Keratinocyte (primary cell): ENCODE measurements at regions not wholly inside any gene's neighbourhood (a gene's known extent, or its start where the extent isn't known, plus 50 kb on each side); places are given as distances from the start of the nearest gene placed in this dataset.

ENCODE experiments used
- DNase-seq: peaks from one replicate; pipeline ENCODE4 v3.0.0-alpha.2; 2011; ENCODE audit warnings: low read depth, missing footprints, low spot score
- FAIRE-seq: peaks from 2 replicates; lab custom pipeline; 2011; peaks lifted over from hg19 to GRCh38; lab: Jason Lieb, UNC
- H2AFZ ChIP-seq: 2 replicates; pipeline ENCODE4 v1.6.0; 2012; ENCODE audit warnings: low read length, control low read depth, inconsistent platforms; ENCODE audit not compliant: control insufficient read depth
- H3K27ac ChIP-seq: 2 replicates; pipeline ENCODE4 v1.5.1; 2011; ENCODE audit warnings: low read length; ENCODE audit not compliant: control insufficient read depth, insufficient read depth
- H3K27me3 ChIP-seq: 3 replicates; pipeline ENCODE4 v1.6.0; 2011; ENCODE audit warnings: low read length; ENCODE audit not compliant: control insufficient read depth, insufficient read depth; ENCODE audit errors: extremely low read depth
- H3K36me3 ChIP-seq, 2 experiments: 2 replicates in 1 of 2; 3 replicates in 1 of 2; pipeline ENCODE4 v1.5.1; 2011; ENCODE audit warnings: low read length in 2 of 2, mild to moderate bottlenecking in 1 of 2; ENCODE audit not compliant: control insufficient read depth in 2 of 2, insufficient read depth in 2 of 2; ENCODE audit errors: extremely low read depth in 1 of 2
- H3K4me1 ChIP-seq: 3 replicates; pipeline ENCODE4 v1.5.1; 2011; ENCODE audit warnings: low read length; ENCODE audit not compliant: control insufficient read depth, insufficient read depth; ENCODE audit errors: extremely low read depth
- H3K4me2 ChIP-seq: 3 replicates; pipeline ENCODE4 v1.6.0; 2011; ENCODE audit warnings: low read depth, low read length; ENCODE audit not compliant: control insufficient read depth, insufficient read depth; ENCODE audit errors: extremely low read depth
- H3K4me3 ChIP-seq, 3 experiments: fragments of 200-600 bp in 1 of 3; sonication (generic) in 1 of 3; 2 replicates in 2 of 3; 3 replicates in 1 of 3; pipeline ENCODE4 v1.5.1; 2011 to 2016; ENCODE audit warnings: low read length in 3 of 3, mild to moderate bottlenecking in 3 of 3, control low read depth in 2 of 3, inconsistent platforms in 1 of 3, low read depth in 1 of 3, mixed read lengths in 1 of 3, mixed run types in 1 of 3, moderate library complexity in 1 of 3; ENCODE audit not compliant: control insufficient read depth in 2 of 3, insufficient read depth in 2 of 3; ENCODE audit errors: extremely low read depth in 1 of 3
- H3K79me2 ChIP-seq: 2 replicates; pipeline ENCODE4 v1.6.0; 2012; ENCODE audit warnings: low read length; ENCODE audit not compliant: control insufficient read depth, insufficient read depth
- H3K9ac ChIP-seq: 3 replicates; pipeline ENCODE4 v1.6.0; 2011; ENCODE audit warnings: low read length; ENCODE audit not compliant: control insufficient read depth, insufficient read depth; ENCODE audit errors: extremely low read depth
- H3K9me1 ChIP-seq: 3 replicates; pipeline ENCODE4 v1.6.0; 2011; ENCODE audit warnings: low read length; ENCODE audit not compliant: control insufficient read depth, insufficient read depth; ENCODE audit errors: extremely low read depth
- H3K9me3 ChIP-seq: 2 replicates; pipeline ENCODE4 v1.5.1; 2012; ENCODE audit warnings: low read depth, low read length; ENCODE audit not compliant: control insufficient read depth
- H4K20me1 ChIP-seq: 3 replicates; pipeline ENCODE4 v1.6.0; 2011; ENCODE audit warnings: low read length; ENCODE audit not compliant: control insufficient read depth, insufficient read depth; ENCODE audit errors: extremely low read depth
- CTCF ChIP-seq, 3 experiments: IDR thresholded peaks in 1 of 3; conservative IDR thresholded peaks in 1 of 3; optimal IDR thresholded peaks in 1 of 3; 2 replicates in 2 of 3; 3 replicates in 1 of 3; pipeline versions ENCODE3 to v1.5.1; 2011; ENCODE audit warnings: low read length in 3 of 3, mild to moderate bottlenecking in 3 of 3, moderate library complexity in 2 of 3, control low read depth in 1 of 3, inconsistent platforms in 1 of 3; ENCODE audit not compliant: insufficient read depth in 2 of 3; ENCODE audit errors: extremely low read depth in 1 of 3
- EZH2 ChIP-seq: IDR thresholded peaks from one replicate; pipeline ENCODE4 v1.6.1; 2012; ENCODE audit warnings: inconsistent platforms, mild to moderate bottlenecking, low read length, moderate library complexity
- dilution Hi-C: fragments of 300-500 bp; cut with MboI; formaldehyde crosslinking; loops from one replicate; pipeline ENCODE4 v1.7.0; 2020; ENCODE audit warnings: low sequenced_read_pairs; ENCODE audit not compliant: extremely low pct_ligation_motif_present

GRCh38 chr7:155921804-155922066, 109.5 kb upstream of the SHH start:
- no peaks in the 10 kb centered on the region for H3K9me1 ChIP-seq
- no peak overlapping the region for H3K4me3 ChIP-seq
- no peaks in the 10 kb centered on the region for H4K20me1 ChIP-seq
- no peak for DNase-seq
- dilution Hi-C loops: no loop called here
- peak overlapping the region; percentile 54 for H3K4me2 ChIP-seq
- no peaks in the 10 kb centered on the region for H3K79me2 ChIP-seq
- no peak for FAIRE-seq
- H3K9ac ChIP-seq: no peak overlapping the region
- no peak overlapping the region for H3K27ac ChIP-seq
- peaks cover 11% of the 10 kb centered on the region for H3K4me1 ChIP-seq
- H3K27me3 ChIP-seq: no peaks in the 10 kb centered on the region
- TF ChIP-seq EZH2: no peak
- no peak for TF ChIP-seq CTCF (optimal IDR thresholded peaks at IDR 0.05 in 1 of 3, IDR thresholded peaks at IDR 0.05 in 1 of 3, conservative IDR thresholded peaks at IDR 0.05 in 1 of 3; ENCODE audit: extremely low read depth in 1 of 3, insufficient read depth in 2 of 3, low read length in 3 of 3)
- no peak overlapping the region for H2AFZ ChIP-seq
- H3K9me3 ChIP-seq: peaks cover 1% of the 10 kb centered on the region
- H3K36me3 ChIP-seq: no peaks in the 10 kb centered on the region

- Histone ChIP-seq H3K4me1 (peaks cover 11% of the 10 kb centered on the region), H3K27me3 (no peaks in the 10 kb centered on the region), H3K9ac (no peak overlapping the region), H2AFZ (no peak overlapping the region), H3K79me2 (no peaks in the 10 kb centered on the region), H3K9me1 (no peaks in the 10 kb centered on the region), H3K9me3 (peaks cover 1% of the 10 kb centered on the region), H3K27ac (no peak overlapping the region), H3K4me2 (peak overlapping the region; percentile 54), H4K20me1 (no peaks in the 10 kb centered on the region), H3K4me3 (no peak overlapping the region), H3K36me3 (no peaks in the 10 kb centered on the region)
- TF ChIP-seq CTCF (optimal IDR thresholded peaks at IDR 0.05 in 1 of 3, IDR thresholded peaks at IDR 0.05 in 1 of 3, conservative IDR thresholded peaks at IDR 0.05 in 1 of 3; ENCODE audit: extremely low read depth in 1 of 3, insufficient read depth in 2 of 3, low read length in 3 of 3) (no peak), EZH2 (no peak)
- FAIRE-seq (no peak), DNase-seq (no peak)
- dilution Hi-C loops: no loop called here
Measured at GRCh38 chr7:155921086-155921803, 109.0 kb upstream of the SHH start.
